ENCODE measurements at regions not wholly inside any gene's neighbourhood (a gene's known extent, or its start where the extent isn't known, plus 50 kb on each side); places are given as distances from the start of the nearest gene placed in this dataset.
A peak's percentile ranks its signal among the peaks of the same experiment; 100 is the strongest.
"Not testable (repeated sequence)": the region's sequence is repeated elsewhere in the genome, so short reads cannot be mapped to it uniquely, and the experiment has no call there.

DNA sequence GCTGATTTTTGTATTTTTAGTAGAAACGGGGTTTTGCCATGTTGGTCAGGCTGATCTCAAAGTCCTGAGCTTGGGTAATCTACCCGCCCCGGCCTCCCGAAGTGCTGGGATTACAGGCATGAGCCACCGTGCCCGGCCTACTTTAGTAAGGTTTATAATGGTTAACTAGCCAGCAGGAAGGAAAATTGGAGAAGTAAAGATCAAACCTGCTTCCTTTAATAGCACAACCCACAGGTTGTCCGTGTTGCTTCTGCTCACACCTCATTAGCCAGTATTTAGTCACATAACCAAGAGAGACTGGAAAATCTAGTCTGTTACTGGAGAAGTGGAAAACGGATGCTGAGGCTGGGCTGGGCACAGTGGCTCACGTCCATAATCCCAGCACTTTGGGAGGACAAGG, 51.9 kb upstream of the TBL1XR1 start:
- no peak overlapping the region for H3K4me3 ChIP-seq (ENCODE audit: low read length)
- no peak for DNase-seq (ENCODE audit: low read depth, low spot score)

DNA sequence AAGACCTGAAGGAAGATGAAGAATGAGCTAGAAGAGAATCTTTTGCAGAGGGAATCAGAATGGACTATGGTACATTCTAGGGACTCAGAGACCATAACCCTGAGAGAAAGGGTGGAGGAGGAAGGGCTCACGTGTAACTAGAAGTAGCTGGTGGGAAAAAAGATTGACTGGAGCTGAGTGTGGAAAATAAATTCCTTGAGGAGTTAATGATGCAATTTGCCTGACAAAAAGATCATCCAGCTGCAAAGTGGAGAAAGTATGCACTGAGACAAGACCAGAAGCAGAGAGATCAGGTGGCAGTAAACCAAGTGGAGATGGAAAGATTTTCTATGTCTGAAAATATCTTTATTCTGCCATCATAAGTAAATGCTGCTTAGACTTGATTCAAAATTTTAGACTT, 52.9 kb upstream of the TBL1XR1 start:
- H3K4me3 ChIP-seq (ENCODE audit: low read length) = no peak overlapping the region
- no peak for DNase-seq (ENCODE audit: low read depth, low spot score)

DNA sequence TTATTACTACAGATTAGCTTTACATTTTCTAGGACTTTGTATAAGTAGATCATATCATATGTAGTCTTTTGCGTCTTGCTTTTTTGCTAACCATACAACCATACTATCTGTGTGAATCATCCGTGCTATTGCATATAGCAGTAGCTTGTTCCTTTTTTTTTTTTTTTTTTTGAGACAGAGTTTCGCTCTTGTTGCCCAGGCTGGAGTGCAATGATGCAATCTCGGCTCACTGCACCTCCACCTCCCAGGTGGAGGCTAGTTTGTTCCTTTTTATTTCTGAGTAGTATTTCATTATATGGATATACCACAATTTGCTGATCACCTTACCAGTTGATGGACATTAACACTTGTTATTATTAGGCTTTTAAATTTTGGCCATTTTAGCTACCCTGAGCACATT, 54.5 kb upstream of the TBL1XR1 start:
- H3K4me3 ChIP-seq (ENCODE audit: low read length) = no peak overlapping the region
- no peak for DNase-seq (ENCODE audit: low read depth, low spot score)

DNA sequence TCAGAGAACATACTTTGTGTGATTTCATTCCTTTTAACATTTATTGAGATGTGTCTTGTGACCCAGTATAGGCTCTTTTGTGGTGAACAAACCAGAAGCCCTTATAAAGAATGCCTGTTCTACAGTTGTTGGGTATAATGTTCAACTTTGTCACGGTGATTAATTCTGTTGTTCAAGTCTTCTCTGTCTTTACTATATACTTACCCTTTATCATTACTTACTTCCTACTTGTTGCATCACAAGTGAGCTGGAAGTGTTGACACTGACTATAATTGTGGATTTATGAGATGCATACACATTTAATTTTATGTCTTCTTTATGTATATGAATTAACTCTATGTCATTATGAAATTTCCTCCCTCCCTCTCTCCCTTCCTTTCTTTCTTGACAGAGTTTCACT, 59.7 kb upstream of the TBL1XR1 start:
- no peak overlapping the region for H3K4me3 ChIP-seq (ENCODE audit: low read length)
- DNase-seq (ENCODE audit: low read depth, low spot score) = no peak

DNA sequence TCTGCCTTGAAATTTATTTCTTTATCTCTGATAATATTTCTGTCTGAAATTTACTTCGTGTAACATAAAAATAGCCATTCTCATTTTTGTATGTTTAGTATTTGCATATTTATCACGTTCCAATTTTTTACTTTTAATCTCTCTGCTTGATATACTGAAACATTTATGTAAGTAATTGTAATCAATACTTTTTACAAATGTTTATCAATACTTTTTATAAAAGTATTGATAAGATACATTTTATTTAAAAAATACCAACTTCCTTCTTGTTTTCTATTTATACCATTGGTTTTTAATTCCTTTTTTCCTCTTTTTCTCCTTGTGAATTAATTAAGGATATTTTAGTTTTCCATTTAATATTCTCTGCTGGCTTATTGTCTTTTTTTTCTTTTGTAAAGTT, 60.3 kb upstream of the TBL1XR1 start:
- no peak overlapping the region for H3K4me3 ChIP-seq (ENCODE audit: low read length)
- DNase-seq (ENCODE audit: low read depth, low spot score) = no peak

DNA sequence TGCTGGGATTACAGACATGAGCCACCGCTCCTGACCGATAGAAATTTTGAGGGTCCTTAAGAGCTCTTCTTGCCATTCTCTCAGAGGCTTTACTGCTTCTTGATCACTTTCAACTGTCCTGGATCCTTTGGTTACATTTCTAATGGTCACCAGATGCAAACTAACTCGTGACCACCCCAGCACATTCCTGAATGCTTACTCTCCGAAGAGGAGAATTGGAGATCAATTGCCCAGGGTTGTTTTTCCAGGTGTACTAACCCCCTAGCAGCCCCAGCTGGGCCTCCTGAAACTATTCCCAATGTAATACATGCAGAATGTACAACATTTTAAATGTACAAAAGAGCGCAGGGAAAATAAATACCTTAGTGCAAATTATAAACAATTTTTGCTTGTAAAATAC, 65.1 kb upstream of the TBL1XR1 start:
- no peak for DNase-seq (ENCODE audit: low read depth, low spot score)
- H3K4me3 ChIP-seq (ENCODE audit: low read length) = no peak overlapping the region

DNA sequence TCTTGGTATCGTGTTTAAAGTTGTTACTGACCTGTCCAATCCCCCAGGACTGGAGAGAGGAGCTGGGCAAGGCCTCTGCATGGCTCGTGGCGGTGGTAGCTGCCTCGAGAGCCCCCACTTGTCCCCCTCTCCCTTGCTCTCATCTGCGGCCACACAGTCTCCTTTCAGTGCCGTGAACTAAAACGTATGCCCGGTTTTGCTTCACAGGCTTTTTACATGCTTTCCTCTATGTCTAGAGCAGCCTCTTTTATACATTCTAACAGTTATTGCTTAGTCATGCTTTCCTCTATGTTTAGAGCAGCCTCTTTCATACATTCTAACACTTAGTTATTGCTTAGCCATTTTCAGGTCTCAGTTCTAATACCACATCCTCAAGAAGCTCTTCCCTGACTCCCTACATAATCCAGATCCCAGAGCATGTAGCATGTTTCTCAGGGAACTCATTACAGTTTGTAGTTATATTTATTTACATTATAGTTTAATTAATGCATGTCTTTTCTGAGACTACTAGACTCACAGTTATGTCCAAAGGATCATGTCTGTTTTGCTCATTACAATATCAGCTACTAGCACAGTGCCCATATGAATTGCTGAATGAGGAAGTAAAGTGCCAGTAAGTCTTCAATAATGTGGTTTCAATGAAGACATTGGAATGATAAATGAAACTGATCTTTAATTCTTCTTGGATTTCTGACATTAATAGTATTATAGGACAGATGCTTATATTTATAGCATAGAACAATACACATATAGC, 66.5 kb upstream of the TBL1XR1 start:
- no peak overlapping the region for H3K4me3 ChIP-seq (ENCODE audit: low read length)
- no peak for DNase-seq (ENCODE audit: low read depth, low spot score)

DNA sequence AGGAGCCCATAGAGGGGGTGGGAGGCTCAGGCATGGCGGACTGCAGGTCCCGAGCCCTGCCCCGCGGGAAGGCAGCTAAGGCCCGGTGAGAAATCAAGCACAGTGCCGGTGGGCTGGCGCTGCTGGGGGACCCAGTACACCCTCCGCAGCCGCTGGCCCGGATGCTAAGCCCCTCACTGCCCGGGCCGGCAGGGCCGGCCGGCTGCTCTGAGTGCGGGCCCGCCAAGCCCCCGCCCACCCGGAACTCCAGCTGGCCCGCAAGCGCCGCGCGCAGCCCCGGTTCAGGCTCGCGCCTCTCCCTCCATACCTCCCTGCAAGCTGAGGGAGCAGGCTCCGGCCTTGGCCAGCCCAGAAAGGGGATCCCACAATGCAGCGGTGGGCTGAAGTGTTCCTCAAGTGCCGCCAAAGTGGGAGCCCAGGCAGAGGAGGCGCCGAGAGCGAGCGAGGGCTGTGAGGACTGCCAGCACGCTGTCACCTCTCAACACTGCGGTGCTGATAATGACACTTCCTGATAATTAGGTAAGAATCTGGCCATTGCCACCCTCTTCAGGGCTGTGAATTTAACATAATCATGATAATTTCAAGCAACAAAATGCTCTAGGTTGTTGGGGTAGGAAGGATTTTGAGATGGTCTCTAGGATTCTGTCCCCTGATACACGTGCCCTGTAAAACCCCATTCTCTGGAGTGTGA, 74.7 kb upstream of the TBL1XR1 start:
- not testable (repeated sequence) for H3K4me3 ChIP-seq (ENCODE audit: low read length); DNase-seq (ENCODE audit: low read depth, low spot score)

DNA sequence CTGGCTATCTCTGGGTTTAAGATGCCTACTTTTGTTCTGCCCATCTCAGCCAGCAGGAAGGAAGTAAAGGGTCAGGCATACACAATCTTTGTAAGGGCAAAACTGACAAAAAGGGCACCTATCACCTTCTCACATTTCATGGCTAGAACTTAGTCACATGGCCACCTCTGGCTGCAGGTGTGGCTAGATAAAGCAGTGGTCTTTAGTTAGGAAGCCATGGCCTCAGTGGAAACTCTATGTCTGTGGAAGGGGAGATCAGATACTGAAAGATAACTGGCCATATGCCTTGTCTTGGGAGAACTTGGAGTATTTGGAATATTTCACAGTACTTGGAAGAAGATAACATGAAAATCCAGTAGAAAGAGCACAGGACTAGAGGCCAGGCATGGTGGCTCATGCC, 80.7 kb upstream of the TBL1XR1 start:
- no peak overlapping the region for H3K4me3 ChIP-seq (ENCODE audit: low read length)

DNA sequence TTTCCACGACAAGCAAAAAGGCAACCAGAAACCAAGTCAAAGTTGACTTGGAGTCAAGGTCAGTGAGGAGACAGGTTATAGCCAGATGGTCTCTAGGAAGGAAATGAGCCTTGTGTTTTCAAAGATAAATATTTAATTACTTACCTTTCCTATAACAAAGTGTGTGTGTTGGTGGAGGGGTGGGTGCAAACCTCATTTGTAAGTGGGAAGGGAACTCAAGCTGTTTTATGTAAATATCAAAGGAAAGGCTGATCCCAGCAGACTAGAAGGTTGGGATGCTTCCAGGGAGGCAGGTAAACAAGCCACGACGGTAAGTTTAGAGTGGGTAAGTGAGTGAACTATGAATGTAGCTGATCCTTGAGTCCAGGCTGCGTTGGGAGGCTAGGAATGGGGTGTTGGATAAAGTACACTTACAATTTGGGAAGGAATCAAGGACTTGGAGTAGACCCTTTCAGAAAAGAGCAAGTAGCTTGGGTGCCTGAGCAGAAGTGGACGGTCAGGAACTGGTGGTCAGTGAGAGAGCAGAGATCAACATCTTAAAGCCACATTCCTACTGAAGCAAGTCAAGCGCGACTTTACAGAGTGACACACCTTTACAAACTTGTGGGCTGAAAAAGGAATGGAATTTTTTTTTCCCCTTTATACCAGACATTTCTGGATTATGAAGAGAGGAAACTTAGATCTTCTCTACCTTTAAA, 82.0 kb upstream of the TBL1XR1 start:
- DNase-seq (ENCODE audit: low read depth, low spot score) = no peak
- H3K4me3 ChIP-seq (ENCODE audit: low read length) = no peak overlapping the region

More for the DNA sequence above, 80.7 kb upstream of the TBL1XR1 start:
- DNase-seq (ENCODE audit: low read depth, low spot score) = no peak

DNA sequence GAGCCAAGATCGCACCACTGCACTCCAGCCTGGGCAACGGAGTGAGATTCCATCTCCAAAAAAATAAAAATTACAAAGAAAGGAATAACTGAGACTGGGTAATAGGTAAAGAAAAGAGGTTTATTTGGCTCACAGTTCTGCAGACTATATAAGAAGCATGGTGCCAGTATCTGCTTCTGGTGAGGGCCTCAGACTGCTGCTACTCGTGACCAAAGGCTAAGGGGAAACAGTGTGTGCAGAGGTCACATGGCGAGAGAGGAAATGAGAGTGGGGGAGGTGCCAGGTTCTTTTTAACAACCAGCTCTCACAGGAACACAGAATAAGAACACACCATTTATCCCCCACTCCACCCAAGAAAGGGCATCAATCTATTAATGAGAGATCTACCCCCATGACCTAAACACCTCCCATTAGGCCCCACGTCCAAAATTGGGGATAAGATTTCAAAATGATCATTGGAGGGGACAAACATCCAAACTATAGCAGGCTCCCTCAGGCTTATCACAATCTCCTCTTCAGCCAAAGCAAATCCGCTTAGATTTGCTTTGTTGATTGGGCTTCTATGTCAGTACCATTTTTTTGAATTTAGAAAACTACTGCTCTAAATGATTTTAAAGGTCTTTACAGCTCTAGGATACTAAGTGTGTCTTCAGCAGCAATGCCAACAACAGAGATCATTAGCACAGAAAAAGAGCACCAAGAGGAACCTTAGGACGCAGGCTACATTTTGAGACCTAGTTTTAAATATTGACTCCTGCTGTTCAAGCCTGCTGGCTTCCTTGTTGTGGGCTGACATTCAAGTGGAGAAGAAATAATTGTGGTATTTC, 84.2 kb upstream of the TBL1XR1 start:
- no peak overlapping the region for H3K4me3 ChIP-seq (ENCODE audit: low read length)
- peak; percentile 59 for DNase-seq (ENCODE audit: low read depth, low spot score)

DNA sequence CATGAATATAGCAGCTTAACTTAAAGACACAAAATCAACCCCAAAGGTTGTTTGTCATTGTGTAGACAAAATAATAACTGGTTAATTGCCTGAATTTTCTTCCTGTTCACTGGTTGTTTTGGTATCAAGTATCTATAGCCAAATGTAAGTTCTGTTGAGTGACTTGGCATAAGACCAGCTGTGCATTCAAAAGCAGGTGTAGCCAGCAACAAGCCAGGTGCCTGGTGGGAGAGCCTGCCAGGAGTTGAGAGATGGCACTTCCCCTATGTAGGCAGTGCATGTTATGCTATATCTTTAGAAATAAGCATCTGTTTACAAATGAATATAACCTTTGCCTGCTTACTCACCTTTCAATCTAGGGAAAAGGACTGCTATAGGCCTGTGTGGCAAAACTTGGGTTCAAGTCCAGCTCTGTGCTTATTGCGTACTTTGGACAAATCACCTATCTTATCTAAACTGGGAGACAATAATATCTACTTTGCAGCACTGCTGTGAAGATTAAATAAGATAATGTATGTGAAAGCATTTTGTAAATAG, 84.9 kb upstream of the TBL1XR1 start:
- H3K4me3 ChIP-seq (ENCODE audit: low read length) = no peak overlapping the region
- DNase-seq (ENCODE audit: low read depth, low spot score) = peak; percentile 35

DNA sequence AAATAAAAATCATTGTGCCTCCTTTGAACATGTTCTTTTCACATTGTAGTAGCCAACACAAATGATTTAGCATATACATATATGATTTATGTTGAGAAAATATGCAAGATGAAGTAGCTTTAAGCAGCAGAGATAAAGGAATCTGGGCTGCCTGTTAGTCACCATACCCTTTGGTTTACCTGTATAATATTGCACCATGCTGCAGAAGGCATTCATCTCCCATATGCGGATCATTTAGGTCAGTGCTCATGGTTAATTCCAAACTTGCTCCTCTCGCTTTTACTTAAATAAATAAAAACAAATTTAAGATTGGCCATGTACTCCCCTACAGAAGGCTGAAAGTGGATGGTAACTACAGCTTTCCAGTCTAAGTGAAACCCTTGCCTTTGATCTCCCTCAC, 86.7 kb upstream of the TBL1XR1 start:
- DNase-seq (ENCODE audit: low read depth, low spot score) = no peak
- H3K4me3 ChIP-seq (ENCODE audit: low read length) = peak overlapping the region; percentile 11; the same call in 1 of the 2 replicates

DNA sequence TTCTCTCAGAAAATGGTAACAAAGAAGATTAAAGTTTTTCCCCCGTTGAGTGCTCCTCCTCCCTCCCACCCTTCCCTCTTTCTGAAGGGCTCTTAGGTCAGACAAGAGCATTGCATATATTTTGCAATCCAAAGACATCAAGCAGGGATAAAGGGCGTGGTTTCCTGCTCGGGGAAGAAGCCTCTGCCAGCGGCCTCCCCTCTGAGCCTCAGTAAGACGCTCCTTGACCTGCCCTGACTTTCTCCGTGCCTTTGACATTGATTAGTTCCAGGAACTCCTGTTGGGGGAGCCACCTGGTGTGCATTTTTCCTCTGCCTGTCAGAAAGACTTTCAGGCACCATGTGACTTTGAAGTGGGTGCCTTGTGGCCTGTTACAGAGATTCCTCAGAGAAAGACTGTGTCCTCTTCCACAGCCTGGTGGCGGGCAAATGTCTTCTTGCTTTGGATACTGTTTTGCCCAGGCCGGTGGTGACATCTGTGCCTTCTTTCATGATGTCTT, 87.2 kb upstream of the TBL1XR1 start:
- H3K4me3 ChIP-seq (ENCODE audit: low read length) = peak overlapping the region; percentile 11
- peak; percentile 72 for DNase-seq (ENCODE audit: low read depth, low spot score)

DNA sequence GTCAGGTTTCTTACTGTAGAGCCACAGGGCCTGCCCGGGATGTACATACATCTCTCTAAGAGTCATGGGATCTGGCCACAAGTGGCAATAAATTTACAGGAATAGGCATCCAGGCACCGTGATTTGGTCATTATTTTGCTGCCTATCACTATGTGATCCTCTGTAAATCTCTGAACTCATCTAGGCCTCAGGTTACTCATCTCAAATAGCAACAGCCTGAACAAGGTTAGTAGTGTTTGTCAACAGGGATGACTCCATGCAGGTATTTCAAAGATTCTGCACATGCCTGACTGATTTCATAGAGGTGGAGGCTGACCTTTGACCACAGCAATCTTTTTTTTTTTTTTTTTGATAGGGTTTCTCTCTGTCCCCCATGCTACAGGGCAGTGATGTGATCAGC, 88.8 kb upstream of the TBL1XR1 start:
- H3K4me3 ChIP-seq (ENCODE audit: low read length) = no peak overlapping the region
- no peak for DNase-seq (ENCODE audit: low read depth, low spot score)

DNA sequence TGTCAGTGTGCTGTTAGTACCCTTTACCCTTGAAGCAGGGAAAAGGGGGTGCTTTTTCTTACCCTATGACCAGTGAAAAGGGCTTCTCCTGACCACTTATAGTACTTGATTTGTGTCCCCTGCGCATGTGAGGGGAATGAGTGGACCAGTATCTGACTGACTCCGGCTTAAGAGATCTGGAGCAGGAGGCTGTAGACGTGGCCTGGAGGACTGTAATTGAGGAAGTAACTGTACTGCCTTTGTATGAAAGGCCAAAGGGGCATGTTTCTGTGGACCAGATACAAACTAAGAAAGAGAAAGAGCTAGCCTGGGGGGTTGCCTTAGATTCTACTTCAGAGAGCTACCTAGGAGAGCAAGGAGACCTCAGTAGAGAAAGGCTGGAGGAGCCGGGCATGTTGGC, 89.9 kb upstream of the TBL1XR1 start:
- no peak for DNase-seq (ENCODE audit: low read depth, low spot score)
- no peak overlapping the region for H3K4me3 ChIP-seq (ENCODE audit: low read length)

DNA sequence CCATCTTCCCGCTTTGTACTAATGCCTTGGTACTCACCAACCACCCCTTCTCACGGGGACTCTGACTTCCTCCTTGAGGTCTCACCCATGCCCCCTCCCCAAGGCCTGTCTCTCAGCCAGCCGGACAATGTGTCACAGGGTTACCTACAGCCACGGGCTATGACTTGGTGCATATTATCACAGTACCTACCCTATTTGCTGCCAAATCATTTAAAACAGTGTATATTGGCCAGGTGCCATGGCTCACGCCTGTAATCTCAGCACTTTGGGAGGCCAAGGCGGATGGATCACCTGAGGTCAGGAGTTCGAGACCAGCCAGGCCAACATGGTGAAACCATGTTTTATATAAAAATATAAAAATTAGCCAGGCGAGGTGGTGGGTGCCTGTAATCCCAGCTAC, 93.4 kb upstream of the TBL1XR1 start:
- no peak for DNase-seq (ENCODE audit: low read depth, low spot score)
- no peak overlapping the region for H3K4me3 ChIP-seq (ENCODE audit: low read length)

DNA sequence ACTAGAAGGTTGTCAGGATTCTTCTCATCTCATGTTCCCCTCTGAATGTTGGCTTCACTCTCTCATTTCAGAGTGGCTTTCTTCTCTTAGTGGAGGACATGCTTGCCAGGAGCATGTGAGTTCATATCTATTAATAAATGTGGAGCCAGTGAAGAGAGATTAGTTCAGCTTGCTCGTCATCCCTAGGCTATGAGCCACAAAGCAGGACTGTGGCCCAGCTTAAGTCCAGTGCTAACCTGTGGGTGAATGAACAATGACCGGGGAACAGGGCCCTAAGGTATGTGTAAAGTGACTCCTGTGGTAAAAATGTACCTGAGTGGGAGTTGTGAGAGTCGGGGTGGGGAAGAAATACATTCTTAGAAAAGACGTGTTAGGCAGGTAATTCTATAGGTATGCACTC, 96.9 kb upstream of the TBL1XR1 start:
- H3K4me3 ChIP-seq (ENCODE audit: low read length) = no peak overlapping the region
- no peak for DNase-seq (ENCODE audit: low read depth, low spot score)

DNA sequence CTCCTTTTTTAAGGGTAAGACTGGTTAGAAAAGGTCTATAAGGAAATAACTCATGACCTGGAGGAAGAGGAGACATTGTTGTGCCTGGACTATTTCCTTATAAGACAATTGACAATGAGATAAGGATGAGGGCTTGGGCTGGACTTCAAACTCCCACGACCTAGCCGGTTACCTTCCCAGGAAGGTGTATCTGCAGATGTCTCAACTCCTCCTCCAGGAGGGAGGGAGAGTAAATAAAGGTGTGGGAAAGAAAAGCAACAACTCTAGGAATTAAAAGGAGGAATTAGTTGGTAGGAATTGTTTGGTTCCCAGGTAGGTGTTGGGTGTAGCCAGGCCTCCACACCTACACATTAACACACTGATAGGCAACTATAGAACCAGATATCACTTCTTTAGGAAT, 97.8 kb upstream of the TBL1XR1 start:
- H3K4me3 ChIP-seq (ENCODE audit: low read length) = no peak overlapping the region
- no peak for DNase-seq (ENCODE audit: low read depth, low spot score)

Measured in Jurkat, Clone E6-1 (cell line).